GM10266 (cell line): ENCODE measurements at regions not wholly inside any gene's neighbourhood (a gene's known extent, or its start where the extent isn't known, plus 50 kb on each side); places are given as distances from the start of the nearest gene placed in this dataset.
"Not testable (repeated sequence)": the region's sequence is repeated elsewhere in the genome, so short reads cannot be mapped to it uniquely, and the experiment has no call there.

Source experiments
- DNase-seq: peaks from one replicate; pipeline ENCODE4 v3.0.0; 2012; ENCODE audit errors: extremely low spot score
- TF ChIP-seq, protein P1 (sequence below): IDR thresholded peaks from 2 replicates; pipeline ENCODE4 v1.5.1; 2012; ENCODE audit warnings: mild to moderate bottlenecking, low read depth; ENCODE audit not compliant: control insufficient read depth, insufficient read depth; ENCODE audit errors: missing control alignments

DNA sequence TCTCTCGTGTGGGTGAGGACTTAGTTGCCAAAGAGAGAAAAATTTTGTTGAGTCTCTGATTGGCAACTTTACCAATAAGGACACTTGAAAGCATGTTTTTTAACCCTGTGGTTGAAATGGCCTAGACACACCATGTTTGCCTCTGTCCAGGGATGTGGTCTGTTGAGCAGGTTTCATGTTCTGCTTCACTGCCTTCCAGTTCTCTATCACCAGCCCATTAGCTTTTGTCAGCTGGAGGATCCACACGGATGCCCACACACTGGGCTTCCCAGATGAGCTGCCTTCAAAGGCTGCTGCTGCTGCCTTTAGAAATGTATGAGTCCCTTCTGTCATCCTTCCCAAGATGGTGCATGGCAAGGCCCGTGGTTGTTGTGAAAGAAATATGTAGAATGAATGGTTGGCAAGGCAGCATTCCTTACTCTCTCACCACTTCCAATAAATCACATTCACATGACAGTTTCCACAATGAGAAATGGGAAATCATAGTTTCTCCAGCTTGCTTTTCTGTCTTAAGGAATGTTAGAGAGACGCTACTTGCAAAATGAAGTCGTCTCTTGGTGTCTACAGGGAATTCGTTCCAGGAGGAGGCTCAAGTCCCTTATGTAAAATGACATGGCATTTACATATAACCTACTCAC, 108.2 kb upstream of the SLC35F3 start:
- no peak for DNase-seq
- TF ChIP-seq, protein P1, sequence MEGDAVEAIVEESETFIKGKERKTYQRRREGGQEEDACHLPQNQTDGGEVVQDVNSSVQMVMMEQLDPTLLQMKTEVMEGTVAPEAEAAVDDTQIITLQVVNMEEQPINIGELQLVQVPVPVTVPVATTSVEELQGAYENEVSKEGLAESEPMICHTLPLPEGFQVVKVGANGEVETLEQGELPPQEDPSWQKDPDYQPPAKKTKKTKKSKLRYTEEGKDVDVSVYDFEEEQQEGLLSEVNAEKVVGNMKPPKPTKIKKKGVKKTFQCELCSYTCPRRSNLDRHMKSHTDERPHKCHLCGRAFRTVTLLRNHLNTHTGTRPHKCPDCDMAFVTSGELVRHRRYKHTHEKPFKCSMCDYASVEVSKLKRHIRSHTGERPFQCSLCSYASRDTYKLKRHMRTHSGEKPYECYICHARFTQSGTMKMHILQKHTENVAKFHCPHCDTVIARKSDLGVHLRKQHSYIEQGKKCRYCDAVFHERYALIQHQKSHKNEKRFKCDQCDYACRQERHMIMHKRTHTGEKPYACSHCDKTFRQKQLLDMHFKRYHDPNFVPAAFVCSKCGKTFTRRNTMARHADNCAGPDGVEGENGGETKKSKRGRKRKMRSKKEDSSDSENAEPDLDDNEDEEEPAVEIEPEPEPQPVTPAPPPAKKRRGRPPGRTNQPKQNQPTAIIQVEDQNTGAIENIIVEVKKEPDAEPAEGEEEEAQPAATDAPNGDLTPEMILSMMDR = no peak

DNA sequence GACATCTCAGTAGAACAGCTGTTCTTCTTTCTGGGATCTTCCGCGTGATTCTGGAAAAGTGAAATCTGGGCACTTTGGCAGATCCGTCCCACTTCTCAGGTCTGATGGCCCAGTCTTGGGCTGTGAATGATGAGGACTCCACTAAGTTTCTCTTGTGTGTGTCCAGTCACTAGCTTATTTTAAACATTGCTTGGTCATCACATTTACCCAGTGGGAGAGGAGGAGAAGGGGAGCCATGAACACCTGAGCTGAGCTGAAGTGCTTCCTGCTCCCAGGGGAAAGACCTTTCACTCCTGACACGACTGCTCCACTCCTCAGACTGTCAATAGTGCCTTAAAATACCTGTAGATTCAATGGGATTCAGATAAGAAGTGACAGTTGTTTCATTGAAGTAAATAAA, 101.9 kb upstream of the SLC35F3 start:
- DNase-seq = no peak
- TF ChIP-seq, protein P1 = no peak

DNA sequence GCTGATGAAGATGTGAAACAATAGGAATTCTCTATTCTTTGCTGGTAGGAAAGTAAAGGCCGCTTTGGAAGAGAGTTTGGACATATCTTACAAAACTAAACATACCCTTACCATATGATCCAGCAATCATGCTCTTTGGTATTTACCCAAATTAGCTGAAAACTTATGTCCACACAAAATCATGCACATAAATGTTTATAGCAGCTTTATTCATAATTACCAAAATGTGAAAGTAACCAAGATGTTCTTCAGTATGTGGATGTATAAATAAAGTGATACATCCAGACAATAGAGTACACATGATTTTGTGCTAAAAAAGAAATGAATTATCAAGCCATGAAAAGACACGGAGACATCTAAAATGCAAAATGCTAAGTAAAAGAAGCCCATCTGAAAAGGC, 98.7 kb upstream of the SLC35F3 start:
- no peak for DNase-seq
- TF ChIP-seq, protein P1 = no peak

DNA sequence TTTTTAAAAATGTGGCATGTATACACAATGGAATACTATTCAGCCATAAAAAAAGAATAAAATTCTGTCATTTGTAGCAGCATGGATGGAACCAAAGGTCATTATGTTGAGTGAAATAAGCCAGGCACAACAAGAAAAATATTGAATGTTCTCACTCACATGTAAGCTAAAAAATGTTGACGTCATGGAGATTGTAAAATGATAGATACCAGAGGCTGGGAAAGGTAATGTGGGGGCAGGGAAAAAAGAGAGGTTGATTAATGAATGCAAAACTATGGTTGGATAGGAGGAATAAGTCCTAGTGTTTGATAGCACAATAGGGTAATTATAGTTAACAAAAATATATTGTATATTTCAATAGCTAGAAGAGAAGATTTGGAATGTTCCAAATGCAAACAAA, 89.1 kb upstream of the SLC35F3 start:
- no peak for DNase-seq
- TF ChIP-seq, protein P1 = no peak

DNA sequence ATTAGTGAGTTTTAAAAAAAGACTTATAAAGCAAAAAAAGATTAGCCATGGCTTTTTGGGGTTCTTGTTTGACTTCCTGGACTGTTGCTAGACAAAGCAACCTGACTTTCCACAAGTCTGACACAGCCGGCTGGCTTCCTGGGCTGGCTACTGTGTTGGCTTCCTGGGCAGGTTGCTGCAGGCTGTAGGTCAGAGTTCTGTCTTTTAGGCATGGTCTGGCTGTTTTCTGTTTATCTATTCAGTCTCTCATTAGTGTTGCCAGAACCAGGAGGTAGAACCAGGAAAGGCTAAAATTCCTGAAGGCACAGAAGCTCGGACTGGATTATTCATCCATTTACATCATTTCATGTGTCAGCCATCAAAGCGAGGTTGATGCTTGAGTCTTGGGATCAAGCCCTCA, 88.6 kb upstream of the SLC35F3 start:
- TF ChIP-seq, protein P1 = no peak
- DNase-seq = no peak

DNA sequence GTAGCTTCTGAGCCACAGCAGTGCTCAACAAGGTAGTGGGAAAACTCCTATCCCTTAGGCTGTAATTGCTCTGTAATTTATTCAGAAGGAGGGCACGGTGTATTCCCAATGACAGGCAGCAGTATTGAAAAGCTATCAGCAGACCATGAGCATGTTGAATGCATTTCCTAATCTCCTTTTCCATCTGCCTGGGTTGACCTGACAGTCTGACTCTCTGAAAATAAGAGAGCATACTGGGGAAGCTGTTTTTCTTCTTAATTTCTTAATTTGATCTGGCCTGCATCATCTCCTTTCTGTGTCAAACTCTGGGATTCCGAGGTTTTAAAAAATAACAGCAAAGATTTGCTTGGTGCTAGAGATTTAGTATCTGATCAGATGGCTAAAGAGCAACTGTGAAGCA, 88.1 kb upstream of the SLC35F3 start:
- TF ChIP-seq, protein P1 = no peak
- no peak for DNase-seq

DNA sequence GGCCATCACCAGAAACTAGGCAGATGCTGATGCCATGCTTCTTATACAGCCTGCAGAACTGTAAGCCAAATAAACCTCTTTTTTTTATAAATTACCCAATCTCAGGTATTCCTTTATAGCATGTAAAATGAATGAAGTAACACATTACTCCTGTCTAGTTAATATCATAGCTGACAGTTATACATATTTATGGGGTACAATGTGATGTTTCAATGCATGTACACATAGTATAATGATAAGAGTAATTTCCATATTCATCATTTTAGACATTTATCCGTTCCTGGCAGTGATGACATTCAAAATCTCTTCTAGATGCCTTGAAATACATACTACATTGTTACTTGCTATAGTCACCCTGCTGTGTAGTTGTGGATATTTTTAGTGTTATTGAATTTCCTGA, 85.4 kb upstream of the SLC35F3 start:
- no peak for DNase-seq
- TF ChIP-seq, protein P1 = no peak

DNA sequence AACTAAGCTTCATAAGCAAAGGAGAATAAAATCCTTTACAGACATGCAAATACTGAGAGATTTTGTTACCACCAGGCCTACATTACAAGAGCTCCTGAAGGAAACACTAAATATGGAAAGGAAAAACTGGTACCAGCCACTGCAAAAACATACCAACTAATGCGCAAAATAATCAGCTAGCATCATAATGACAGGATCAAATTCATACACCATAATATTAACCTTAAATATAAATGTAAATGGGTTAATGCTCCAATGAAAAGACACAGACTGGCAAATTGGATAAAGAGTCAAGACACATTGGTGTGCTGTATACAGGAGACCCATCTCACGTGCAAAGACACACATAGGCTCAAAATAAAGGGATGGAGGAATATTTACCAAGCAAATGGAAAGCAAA, 80.3 kb upstream of the SLC35F3 start:
- not testable (repeated sequence) for DNase-seq

DNA sequence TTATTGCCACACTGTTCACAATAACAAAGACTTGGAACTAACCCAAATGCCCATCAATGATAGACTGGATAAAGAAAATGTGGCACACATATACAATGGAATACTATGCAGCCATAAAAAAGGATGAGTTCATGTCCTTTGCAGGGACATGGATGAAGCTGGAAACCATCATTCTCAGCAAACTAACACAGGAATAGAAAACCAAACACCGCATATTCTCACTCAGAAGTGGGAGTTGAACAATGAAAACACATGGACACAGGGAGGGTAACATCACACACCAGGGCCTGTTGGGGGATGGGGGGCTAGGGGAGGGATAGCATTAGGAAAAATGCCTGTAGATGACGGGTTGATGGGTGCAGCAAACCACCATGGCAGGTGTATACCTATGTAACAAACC, 76.5 kb upstream of the SLC35F3 start:
- DNase-seq = not testable (repeated sequence)
